Mucosa of stomach (tissue), 1 donor: ENCODE measurements at regions not wholly inside any gene's neighbourhood (a gene's known extent, or its start where the extent isn't known, plus 50 kb on each side); places are given as distances from the start of the nearest gene placed in this dataset.

ENCODE experiments used
- H3K27me3 ChIP-seq: one replicate; pipeline ENCODE4 v1.7.0; 2013; ENCODE audit warnings: mild to moderate bottlenecking, low read length; ENCODE audit not compliant: control insufficient read depth, insufficient read depth
- H3K36me3 ChIP-seq: one replicate; pipeline ENCODE4 v1.7.0; 2013; ENCODE audit warnings: low read length; ENCODE audit not compliant: control insufficient read depth, insufficient read depth
- H3K4me1 ChIP-seq: one replicate; pipeline ENCODE4 v1.7.0; 2013; ENCODE audit warnings: mild to moderate bottlenecking, low read length; ENCODE audit not compliant: control insufficient read depth, insufficient read depth
- H3K4me3 ChIP-seq: one replicate; pipeline ENCODE4 v1.7.0; 2013; ENCODE audit warnings: low read length
- H3K9ac ChIP-seq: one replicate; pipeline ENCODE4 v1.7.0; 2013; ENCODE audit warnings: mild to moderate bottlenecking, low read length, moderate library complexity
- H3K9me3 ChIP-seq: one replicate; pipeline ENCODE4 v1.7.0; 2013; ENCODE audit warnings: mild to moderate bottlenecking, low read length, moderate library complexity; ENCODE audit not compliant: control insufficient read depth
- donor health status: Pancreatic carcinoma.

DNA sequence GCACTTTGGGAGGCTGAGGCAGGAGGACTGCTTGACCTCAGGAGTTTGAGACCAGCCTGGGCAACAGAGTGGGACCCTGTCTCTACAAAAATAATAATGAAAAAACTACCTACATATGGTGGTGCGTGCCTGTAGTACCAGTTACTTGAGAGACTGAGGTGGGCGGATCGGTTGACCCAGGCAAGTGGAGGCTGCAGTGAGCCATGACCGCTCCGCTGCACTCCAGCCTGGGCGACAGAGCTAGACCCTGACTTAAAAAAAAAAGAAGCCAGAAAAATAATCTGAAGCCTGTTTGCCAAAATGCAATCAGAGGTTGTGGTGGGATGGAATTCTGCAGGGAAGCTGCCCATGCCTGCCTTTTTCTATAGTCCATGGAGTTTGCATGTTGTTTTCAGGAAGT, 50.4 kb upstream of the GGTA1 start:
- H3K27me3 ChIP-seq: no peaks in the 10 kb centered on the region
- H3K9me3 ChIP-seq: no peaks in the 10 kb centered on the region
- H3K36me3 ChIP-seq: no peaks in the 10 kb centered on the region
- H3K4me3 ChIP-seq: no peak overlapping the region
- H3K9ac ChIP-seq: no peak overlapping the region
- H3K4me1 ChIP-seq: peaks cover 9% of the 10 kb centered on the region

GRCh38 chr9:121550569-121551512, 51.2 kb upstream of the GGTA1 start:
- H3K27me3 ChIP-seq: no peaks in the 10 kb centered on the region
- H3K9me3 ChIP-seq: no peaks in the 10 kb centered on the region
- H3K4me1 ChIP-seq: peaks cover 9% of the 10 kb centered on the region
- H3K9ac ChIP-seq: no peak overlapping the region
- H3K4me3 ChIP-seq: no peak overlapping the region
- H3K36me3 ChIP-seq: no peaks in the 10 kb centered on the region

GRCh38 chr9:121551985-121552753, 52.5 kb upstream of the GGTA1 start:
- peaks cover 9% of the 10 kb centered on the region for H3K4me1 ChIP-seq
- no peaks in the 10 kb centered on the region for H3K27me3 ChIP-seq
- H3K9me3 ChIP-seq: no peaks in the 10 kb centered on the region
- no peak overlapping the region for H3K4me3 ChIP-seq
- no peak overlapping the region for H3K9ac ChIP-seq
- H3K36me3 ChIP-seq: no peaks in the 10 kb centered on the region

GRCh38 chr9:121556082-121556481, 56.4 kb upstream of the GGTA1 start:
- Histone ChIP-seq H3K27me3 (no peaks in the 10 kb centered on the region), H3K36me3 (no peaks in the 10 kb centered on the region), H3K4me1 (peaks cover 14% of the 10 kb centered on the region), H3K4me3 (no peak overlapping the region), H3K9me3 (no peaks in the 10 kb centered on the region), H3K9ac (no peak overlapping the region)

GRCh38 chr9:121556580-121556979, 56.9 kb upstream of the GGTA1 start:
- Histone ChIP-seq H3K4me3 (no peak overlapping the region), H3K27me3 (no peaks in the 10 kb centered on the region), H3K36me3 (no peaks in the 10 kb centered on the region), H3K9me3 (no peaks in the 10 kb centered on the region), H3K9ac (no peak overlapping the region), H3K4me1 (peaks cover 14% of the 10 kb centered on the region)

- Histone ChIP-seq H3K9ac (no peak overlapping the region), H3K4me3 (no peak overlapping the region), H3K36me3 (no peaks in the 10 kb centered on the region), H3K27me3 (no peaks in the 10 kb centered on the region), H3K9me3 (no peaks in the 10 kb centered on the region), H3K4me1 (peaks cover 14% of the 10 kb centered on the region)
Observed at GRCh38 chr9:121557581-121558447, 58.2 kb upstream of the GGTA1 start.

GRCh38 chr9:121558473-121558872, 58.8 kb upstream of the GGTA1 start:
- H3K36me3 ChIP-seq: no peaks in the 10 kb centered on the region
- H3K9ac ChIP-seq: no peak overlapping the region
- H3K9me3 ChIP-seq: no peaks in the 10 kb centered on the region
- H3K4me3 ChIP-seq: no peak overlapping the region
- H3K27me3 ChIP-seq: no peaks in the 10 kb centered on the region
- H3K4me1 ChIP-seq: peaks cover 14% of the 10 kb centered on the region

DNA sequence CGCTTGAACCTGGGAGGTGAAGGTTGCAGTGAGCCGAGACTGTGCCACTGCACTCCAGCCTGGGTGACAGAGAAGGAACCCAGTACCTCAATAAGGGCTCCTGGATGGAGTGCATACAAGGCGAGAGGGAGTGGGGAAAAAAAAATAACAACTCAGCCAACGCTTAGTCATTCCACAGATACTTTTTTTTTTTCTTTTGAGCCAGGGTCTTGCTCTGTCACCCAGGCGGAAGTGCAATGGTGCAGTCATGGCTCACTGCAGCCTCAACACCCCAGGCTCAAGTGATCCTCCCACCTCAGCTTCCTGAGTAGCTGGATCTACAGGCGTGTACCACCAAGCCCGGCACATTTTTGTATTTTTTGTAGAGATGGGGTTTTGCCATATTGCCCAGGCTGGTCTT, 59.5 kb upstream of the GGTA1 start:
- H3K27me3 ChIP-seq: no peaks in the 10 kb centered on the region
- H3K4me1 ChIP-seq: peaks cover 14% of the 10 kb centered on the region
- no peak overlapping the region for H3K9ac ChIP-seq
- no peak overlapping the region for H3K4me3 ChIP-seq
- no peaks in the 10 kb centered on the region for H3K36me3 ChIP-seq
- no peaks in the 10 kb centered on the region for H3K9me3 ChIP-seq

DNA sequence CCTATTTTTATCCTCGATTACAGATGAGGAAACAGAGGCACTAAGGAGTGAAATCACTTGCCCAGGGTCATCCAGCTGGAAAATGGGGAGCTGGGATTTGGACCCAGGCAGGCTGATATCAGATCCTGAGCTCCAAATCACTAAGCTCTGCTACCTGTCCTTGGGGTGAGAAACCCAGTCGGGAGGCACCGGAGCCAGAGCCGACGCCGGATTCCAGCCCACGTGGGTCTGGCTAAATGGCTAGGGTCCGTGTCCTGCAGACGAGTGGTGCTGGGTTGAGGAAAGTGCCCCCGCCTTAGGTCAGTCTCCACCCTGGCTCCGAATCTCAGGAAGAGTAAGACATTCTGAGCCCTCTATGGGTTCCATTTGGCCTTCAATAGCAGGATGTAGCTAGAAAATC, 61.3 kb upstream of the GGTA1 start:
- Histone ChIP-seq H3K4me3 (no peak overlapping the region), H3K9ac (no peak overlapping the region), H3K9me3 (no peaks in the 10 kb centered on the region), H3K4me1 (peaks cover 14% of the 10 kb centered on the region), H3K36me3 (no peaks in the 10 kb centered on the region), H3K27me3 (no peaks in the 10 kb centered on the region)

- peaks cover 14% of the 10 kb centered on the region for H3K4me1 ChIP-seq
- H3K4me3 ChIP-seq: no peak overlapping the region
- H3K9ac ChIP-seq: no peak overlapping the region
- no peaks in the 10 kb centered on the region for H3K9me3 ChIP-seq
- no peaks in the 10 kb centered on the region for H3K27me3 ChIP-seq
- no peaks in the 10 kb centered on the region for H3K36me3 ChIP-seq
Observed at GRCh38 chr9:121561385-121562222, 62.0 kb upstream of the GGTA1 start.

DNA sequence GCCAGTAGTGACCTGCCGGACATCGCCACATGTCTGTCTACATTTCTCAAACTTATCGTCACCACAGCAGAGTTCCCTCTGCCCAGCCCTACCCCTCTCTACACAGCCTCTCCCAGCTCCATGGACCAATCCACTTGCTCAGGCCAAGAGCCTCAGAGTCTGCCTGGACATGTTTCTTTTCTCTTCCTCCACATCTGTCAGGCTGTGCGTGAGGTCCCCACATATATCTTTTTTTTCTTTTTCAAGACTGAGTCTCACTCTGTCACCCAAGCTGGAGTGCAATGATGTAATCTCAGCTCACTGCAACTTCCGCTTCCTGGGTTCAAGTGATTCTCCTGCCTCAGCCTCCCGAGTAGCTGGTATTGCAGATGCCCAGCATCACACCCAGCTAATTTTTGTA, 62.7 kb upstream of the GGTA1 start:
- no peak overlapping the region for H3K9ac ChIP-seq
- H3K4me1 ChIP-seq: peaks cover 15% of the 10 kb centered on the region
- H3K27me3 ChIP-seq: no peaks in the 10 kb centered on the region
- H3K9me3 ChIP-seq: no peaks in the 10 kb centered on the region
- no peak overlapping the region for H3K4me3 ChIP-seq
- H3K36me3 ChIP-seq: no peaks in the 10 kb centered on the region
